ENCODE measurements at regions not wholly inside any gene's neighbourhood (a gene's known extent, or its start where the extent isn't known, plus 50 kb on each side); places are given as distances from the start of the nearest gene placed in this dataset.
"Not testable (repeated sequence)": the region's sequence is repeated elsewhere in the genome, so short reads cannot be mapped to it uniquely, and the experiment has no call there.

- Histone ChIP-seq H3K27me3 (ENCODE audit: insufficient read depth, low read length) (no peaks in the 10 kb centered on the region), H3K9me3 (ENCODE audit: insufficient read depth, low read depth, low read length) (no peaks in the 10 kb centered on the region), H3K27ac (ENCODE audit: low read length) (no peak overlapping the region), H3K4me1 (ENCODE audit: insufficient read depth, low read length) (no peaks in the 10 kb centered on the region), H3K4me3 (ENCODE audit: low read length) (no peak overlapping the region), H3K36me3 (ENCODE audit: insufficient read depth, low read depth, low read length) (no peaks in the 10 kb centered on the region), H3K9ac (ENCODE audit: low read depth, low read length) (no peak overlapping the region)
These were observed 243.6 kb upstream of the RIMS1 start for GRCh38 chr6:71642793-71643192.

GRCh38 chr6:71645299-71645698, 241.1 kb upstream of the RIMS1 start:
- Histone ChIP-seq H3K4me1 (ENCODE audit: insufficient read depth, low read length) (no peaks in the 10 kb centered on the region), H3K27ac (ENCODE audit: low read length) (no peak overlapping the region), H3K36me3 (ENCODE audit: insufficient read depth, low read depth, low read length) (no peaks in the 10 kb centered on the region), H3K9me3 (ENCODE audit: insufficient read depth, low read depth, low read length) (no peaks in the 10 kb centered on the region), H3K4me3 (ENCODE audit: low read length) (no peak overlapping the region), H3K27me3 (ENCODE audit: insufficient read depth, low read length) (no peaks in the 10 kb centered on the region), H3K9ac (ENCODE audit: low read depth, low read length) (no peak overlapping the region)

GRCh38 chr6:71649915-71650314, 236.4 kb upstream of the RIMS1 start:
- Histone ChIP-seq H3K27me3 (ENCODE audit: insufficient read depth, low read length) (no peaks in the 10 kb centered on the region), H3K4me3 (ENCODE audit: low read length) (no peak overlapping the region), H3K36me3 (ENCODE audit: insufficient read depth, low read depth, low read length) (no peaks in the 10 kb centered on the region), H3K27ac (ENCODE audit: low read length) (no peak overlapping the region), H3K9me3 (ENCODE audit: insufficient read depth, low read depth, low read length) (no peaks in the 10 kb centered on the region), H3K4me1 (ENCODE audit: insufficient read depth, low read length) (no peaks in the 10 kb centered on the region), H3K9ac (ENCODE audit: low read depth, low read length) (no peak overlapping the region)

DNA sequence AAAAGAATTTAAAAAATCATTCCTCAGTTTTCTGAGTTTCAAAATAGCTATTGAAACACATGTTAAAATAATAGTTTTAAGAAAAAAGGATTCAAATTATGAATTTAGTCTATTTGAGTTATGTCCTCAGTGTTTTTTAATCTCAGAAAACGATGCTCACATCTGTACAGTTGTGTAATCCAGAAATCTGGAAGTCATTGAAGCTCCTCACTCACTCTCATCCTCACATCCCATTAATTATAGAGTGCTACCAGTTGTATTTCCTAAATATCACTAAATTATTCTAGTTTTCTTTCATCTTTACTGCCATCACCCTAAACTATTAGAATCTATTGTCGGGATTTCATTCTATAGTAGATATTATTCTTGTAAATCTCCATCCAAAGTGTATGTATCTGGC, 234.7 kb upstream of the RIMS1 start:
- no peaks in the 10 kb centered on the region for H3K4me1 ChIP-seq (ENCODE audit: insufficient read depth, low read length)
- H3K27ac ChIP-seq (ENCODE audit: low read length), result no peak overlapping the region
- no peaks in the 10 kb centered on the region for H3K9me3 ChIP-seq (ENCODE audit: insufficient read depth, low read depth, low read length)
- no peaks in the 10 kb centered on the region for H3K36me3 ChIP-seq (ENCODE audit: insufficient read depth, low read depth, low read length)
- no peaks in the 10 kb centered on the region for H3K27me3 ChIP-seq (ENCODE audit: insufficient read depth, low read length)
- no peak overlapping the region for H3K9ac ChIP-seq (ENCODE audit: low read depth, low read length)
- H3K4me3 ChIP-seq (ENCODE audit: low read length), result no peak overlapping the region

GRCh38 chr6:71656121-71656520, 230.2 kb upstream of the RIMS1 start:
- Histone ChIP-seq H3K4me1 (ENCODE audit: insufficient read depth, low read length) (no peaks in the 10 kb centered on the region), H3K36me3 (ENCODE audit: insufficient read depth, low read depth, low read length) (no peaks in the 10 kb centered on the region), H3K27me3 (ENCODE audit: insufficient read depth, low read length) (no peaks in the 10 kb centered on the region), H3K9ac (ENCODE audit: low read depth, low read length) (no peak overlapping the region), H3K9me3 (ENCODE audit: insufficient read depth, low read depth, low read length) (no peaks in the 10 kb centered on the region), H3K4me3 (ENCODE audit: low read length) (no peak overlapping the region), H3K27ac (ENCODE audit: low read length) (no peak overlapping the region)

DNA sequence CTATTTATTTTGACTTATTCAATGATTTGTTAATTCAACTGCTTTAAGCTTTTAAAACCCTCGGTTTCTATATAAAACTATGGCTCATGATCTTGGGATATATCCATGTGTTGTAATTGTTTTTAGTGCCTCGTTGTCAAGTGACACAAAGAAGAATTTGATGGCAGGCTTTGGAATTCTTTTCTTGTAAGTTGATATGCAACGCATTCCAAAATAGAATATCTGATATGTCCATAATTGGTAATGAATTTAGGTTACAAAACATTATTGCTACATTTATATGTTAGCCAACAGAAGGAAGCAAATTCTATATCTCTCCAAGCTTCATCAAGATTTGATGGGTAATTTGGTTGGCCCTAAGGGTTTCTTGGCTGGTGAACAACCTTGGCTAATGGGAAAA, 220.4 kb upstream of the RIMS1 start:
- H3K36me3 ChIP-seq (ENCODE audit: insufficient read depth, low read depth, low read length), result no peaks in the 10 kb centered on the region
- no peaks in the 10 kb centered on the region for H3K9me3 ChIP-seq (ENCODE audit: insufficient read depth, low read depth, low read length)
- no peak overlapping the region for H3K27ac ChIP-seq (ENCODE audit: low read length)
- no peaks in the 10 kb centered on the region for H3K4me1 ChIP-seq (ENCODE audit: insufficient read depth, low read length)
- H3K9ac ChIP-seq (ENCODE audit: low read depth, low read length), result no peak overlapping the region
- H3K27me3 ChIP-seq (ENCODE audit: insufficient read depth, low read length), result no peaks in the 10 kb centered on the region
- H3K4me3 ChIP-seq (ENCODE audit: low read length), result no peak overlapping the region

DNA sequence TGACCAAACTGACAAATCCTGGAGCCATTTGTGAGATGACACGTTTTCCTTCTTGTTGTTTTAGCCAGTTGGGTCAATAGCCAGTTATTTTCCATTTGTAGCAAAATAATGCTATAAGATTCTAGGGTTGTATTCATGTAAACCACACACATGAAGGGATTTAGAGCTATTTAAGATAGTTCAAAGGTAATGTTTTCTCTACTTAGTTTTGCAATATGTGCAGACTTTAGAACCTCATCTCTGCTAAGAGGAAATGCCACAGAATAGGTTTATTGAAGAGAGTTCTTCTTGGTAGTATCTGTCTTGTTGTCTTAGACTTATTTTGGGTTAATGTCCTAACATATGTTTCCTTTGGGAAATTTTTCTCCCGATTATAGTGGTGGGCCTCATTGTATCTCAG, 213.5 kb upstream of the RIMS1 start:
- Histone ChIP-seq H3K27me3 (ENCODE audit: insufficient read depth, low read length) (no peaks in the 10 kb centered on the region), H3K27ac (ENCODE audit: low read length) (no peak overlapping the region), H3K4me3 (ENCODE audit: low read length) (no peak overlapping the region), H3K9me3 (ENCODE audit: insufficient read depth, low read depth, low read length) (no peaks in the 10 kb centered on the region), H3K4me1 (ENCODE audit: insufficient read depth, low read length) (peaks cover 6% of the 10 kb centered on the region; the same call in 1 of the 2 replicates), H3K36me3 (ENCODE audit: insufficient read depth, low read depth, low read length) (no peaks in the 10 kb centered on the region), H3K9ac (ENCODE audit: low read depth, low read length) (no peak overlapping the region)

DNA sequence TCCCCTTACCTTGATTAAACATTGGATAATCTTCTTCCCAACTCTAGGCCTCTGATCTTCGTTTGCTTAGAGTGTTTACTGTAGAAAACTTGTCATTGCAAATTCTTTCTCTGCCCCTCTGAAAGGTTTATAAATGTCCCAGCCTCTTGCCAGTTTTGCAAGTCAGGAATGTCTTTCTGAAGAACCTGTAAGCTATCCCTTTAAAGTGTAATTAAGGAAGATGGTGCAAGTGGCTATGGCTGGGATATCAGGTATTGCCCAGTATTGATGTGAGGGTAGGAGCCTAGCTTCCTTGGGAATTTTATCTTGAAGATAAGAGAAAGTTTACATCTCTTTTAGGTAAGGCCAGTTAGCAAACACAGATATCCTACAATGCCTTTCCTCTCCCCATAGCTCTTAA, 211.0 kb upstream of the RIMS1 start:
- H3K9ac ChIP-seq (ENCODE audit: low read depth, low read length), result no peak overlapping the region
- H3K9me3 ChIP-seq (ENCODE audit: insufficient read depth, low read depth, low read length), result no peaks in the 10 kb centered on the region
- peaks cover 6% of the 10 kb centered on the region; the same call in 1 of the 2 replicates for H3K4me1 ChIP-seq (ENCODE audit: insufficient read depth, low read length)
- no peaks in the 10 kb centered on the region for H3K36me3 ChIP-seq (ENCODE audit: insufficient read depth, low read depth, low read length)
- no peaks in the 10 kb centered on the region for H3K27me3 ChIP-seq (ENCODE audit: insufficient read depth, low read length)
- H3K27ac ChIP-seq (ENCODE audit: low read length), result no peak overlapping the region
- H3K4me3 ChIP-seq (ENCODE audit: low read length), result no peak overlapping the region

DNA sequence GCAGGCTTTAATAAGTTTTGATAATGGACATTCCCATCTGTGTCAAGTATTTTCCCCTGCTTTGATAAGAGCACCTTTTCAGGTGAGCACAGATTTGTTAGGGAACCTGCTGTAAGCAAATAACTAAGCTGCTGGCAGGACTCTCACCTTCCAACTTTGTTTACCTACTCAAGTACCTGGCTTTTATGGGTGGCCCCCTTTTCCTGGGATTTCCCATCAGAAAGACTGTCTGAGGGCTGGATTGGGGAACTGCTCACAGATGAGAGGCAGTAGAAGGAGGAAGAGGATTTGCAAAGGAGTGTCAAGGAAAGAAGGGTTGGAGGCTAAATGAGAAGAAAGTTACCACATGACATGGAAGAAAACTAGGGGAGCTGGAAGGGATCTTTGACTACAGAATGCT, 210.1 kb upstream of the RIMS1 start:
- Histone ChIP-seq H3K4me3 (ENCODE audit: low read length) (no peak overlapping the region), H3K4me1 (ENCODE audit: insufficient read depth, low read length) (peaks cover 6% of the 10 kb centered on the region; the same call in 1 of the 2 replicates), H3K9me3 (ENCODE audit: insufficient read depth, low read depth, low read length) (no peaks in the 10 kb centered on the region), H3K27ac (ENCODE audit: low read length) (no peak overlapping the region), H3K36me3 (ENCODE audit: insufficient read depth, low read depth, low read length) (no peaks in the 10 kb centered on the region), H3K27me3 (ENCODE audit: insufficient read depth, low read length) (no peaks in the 10 kb centered on the region), H3K9ac (ENCODE audit: low read depth, low read length) (no peak overlapping the region)

DNA sequence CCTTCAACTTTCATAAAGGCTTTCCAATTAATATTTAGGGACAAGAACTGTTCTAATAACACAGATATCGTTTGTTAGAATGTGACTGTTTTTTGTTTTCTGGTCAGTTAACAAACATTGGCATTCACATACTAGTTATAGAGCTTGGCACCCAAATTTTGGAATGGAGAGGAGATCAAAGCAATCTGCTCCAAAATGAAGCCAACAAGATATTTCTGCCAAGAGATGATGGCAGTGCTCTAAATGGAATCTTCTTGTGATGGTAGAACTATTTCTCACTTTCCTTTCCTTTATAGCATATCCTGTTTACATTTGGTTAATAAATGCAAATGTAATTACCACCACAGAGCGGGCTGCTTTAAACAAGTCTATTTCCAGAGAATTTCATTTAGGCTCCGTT, 208.3 kb upstream of the RIMS1 start:
- Histone ChIP-seq H3K27me3 (ENCODE audit: insufficient read depth, low read length) (no peaks in the 10 kb centered on the region), H3K4me1 (ENCODE audit: insufficient read depth, low read length) (peaks cover 6% of the 10 kb centered on the region; the same call in 1 of the 2 replicates), H3K36me3 (ENCODE audit: insufficient read depth, low read depth, low read length) (no peaks in the 10 kb centered on the region), H3K9ac (ENCODE audit: low read depth, low read length) (no peak overlapping the region), H3K9me3 (ENCODE audit: insufficient read depth, low read depth, low read length) (no peaks in the 10 kb centered on the region), H3K4me3 (ENCODE audit: low read length) (no peak overlapping the region), H3K27ac (ENCODE audit: low read length) (no peak overlapping the region)

- no peak overlapping the region for H3K9ac ChIP-seq (ENCODE audit: low read depth, low read length)
- H3K36me3 ChIP-seq (ENCODE audit: insufficient read depth, low read depth, low read length), result no peaks in the 10 kb centered on the region
- no peaks in the 10 kb centered on the region for H3K4me1 ChIP-seq (ENCODE audit: insufficient read depth, low read length)
- H3K27ac ChIP-seq (ENCODE audit: low read length), result no peak overlapping the region
- H3K9me3 ChIP-seq (ENCODE audit: insufficient read depth, low read depth, low read length), result no peaks in the 10 kb centered on the region
- H3K27me3 ChIP-seq (ENCODE audit: insufficient read depth, low read length), result no peaks in the 10 kb centered on the region
- no peak overlapping the region for H3K4me3 ChIP-seq (ENCODE audit: low read length)
These were observed 205.0 kb upstream of the RIMS1 start for GRCh38 chr6:71681234-71681867.

DNA sequence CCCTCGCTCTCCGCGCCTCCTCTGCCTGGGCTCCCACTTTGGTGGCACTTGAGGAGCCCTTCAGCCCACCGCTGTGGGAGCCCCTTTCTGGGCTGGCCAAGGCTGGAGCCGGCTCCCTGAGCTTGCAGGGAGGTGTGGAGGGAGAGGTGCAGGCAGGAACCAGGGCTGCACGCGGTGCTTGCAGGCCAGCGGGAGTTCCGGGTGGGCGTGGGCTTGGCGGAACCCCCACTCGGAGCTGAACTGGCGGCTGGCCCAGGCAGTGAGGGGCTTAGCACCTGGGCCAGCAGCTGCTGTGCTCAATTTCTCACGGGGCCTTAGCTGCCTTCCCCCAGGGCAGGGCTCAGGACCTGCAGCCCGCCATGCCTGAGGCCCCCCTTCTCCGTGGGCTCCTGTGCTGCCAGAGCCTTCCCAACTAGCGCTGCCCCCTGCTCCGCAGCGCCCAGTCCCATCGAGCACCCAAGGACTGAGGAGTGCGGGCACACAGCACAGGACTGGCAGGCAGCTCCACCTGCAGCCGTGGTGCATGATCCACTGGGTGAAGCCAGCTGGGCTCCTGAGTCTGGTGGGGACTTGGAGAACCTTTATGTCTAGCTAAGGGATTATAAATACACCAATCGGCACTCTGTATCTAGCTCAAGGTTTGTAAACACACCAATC, 200.2 kb upstream of the RIMS1 start:
- H3K4me1 ChIP-seq (ENCODE audit: insufficient read depth, low read length); H3K4me3 ChIP-seq (ENCODE audit: low read length); H3K27me3 ChIP-seq (ENCODE audit: insufficient read depth, low read length); H3K9ac ChIP-seq (ENCODE audit: low read depth, low read length); H3K9me3 ChIP-seq (ENCODE audit: insufficient read depth, low read depth, low read length); H3K36me3 ChIP-seq (ENCODE audit: insufficient read depth, low read depth, low read length); H3K27ac ChIP-seq (ENCODE audit: low read length): not testable (repeated sequence)
